ENCODE measurements at regions not wholly inside any gene's neighbourhood (a gene's known extent, or its start where the extent isn't known, plus 50 kb on each side); places are given as distances from the start of the nearest gene placed in this dataset.
A peak's percentile ranks its signal among the peaks of the same experiment; 100 is the strongest.

DNA sequence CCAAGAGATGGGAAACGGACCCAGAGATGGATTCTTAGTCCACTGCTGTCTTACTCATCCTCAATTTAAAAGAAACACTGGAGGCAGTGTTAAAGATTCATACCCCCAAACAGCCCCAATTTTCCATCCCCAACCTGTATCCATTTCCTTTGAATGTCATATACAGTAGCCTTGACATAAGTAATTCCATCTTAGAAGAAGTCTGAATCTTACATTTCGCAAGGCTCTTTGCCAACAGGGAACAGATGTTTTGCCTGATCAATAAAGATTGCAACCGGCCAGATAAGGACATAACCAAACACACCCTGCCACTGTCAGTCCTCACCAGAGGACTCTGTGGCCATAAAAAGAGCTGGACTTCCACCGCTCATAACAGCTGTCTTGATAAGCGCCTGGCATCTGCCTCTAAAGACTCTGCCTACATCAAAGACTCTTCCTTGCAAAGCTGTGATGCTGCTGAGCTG lies 59.0 kb upstream of the MED9 start:
- no peak for DNase-seq (ENCODE audit: low read depth)

DNA sequence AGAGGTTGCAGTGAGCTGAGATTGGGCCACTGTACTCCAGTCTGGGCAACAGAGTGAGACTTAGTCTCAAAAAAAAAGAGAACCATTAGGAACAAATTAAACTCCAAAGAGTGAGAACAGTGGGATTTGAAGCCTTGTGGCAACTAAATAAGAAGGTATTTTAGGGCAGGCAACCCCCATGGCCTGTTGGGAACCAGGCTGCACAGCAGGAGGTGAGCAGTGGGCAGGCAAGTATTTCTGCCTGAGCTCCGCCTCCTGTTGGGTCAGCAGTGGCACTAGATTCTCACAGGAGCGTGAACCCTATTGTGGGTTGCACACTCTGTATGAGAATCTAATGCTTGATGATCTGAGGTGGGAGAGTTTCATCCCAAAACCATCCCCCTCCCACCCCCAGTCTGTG lies 57.6 kb upstream of the MED9 start:
- no peak for DNase-seq (ENCODE audit: low read depth)

DNA sequence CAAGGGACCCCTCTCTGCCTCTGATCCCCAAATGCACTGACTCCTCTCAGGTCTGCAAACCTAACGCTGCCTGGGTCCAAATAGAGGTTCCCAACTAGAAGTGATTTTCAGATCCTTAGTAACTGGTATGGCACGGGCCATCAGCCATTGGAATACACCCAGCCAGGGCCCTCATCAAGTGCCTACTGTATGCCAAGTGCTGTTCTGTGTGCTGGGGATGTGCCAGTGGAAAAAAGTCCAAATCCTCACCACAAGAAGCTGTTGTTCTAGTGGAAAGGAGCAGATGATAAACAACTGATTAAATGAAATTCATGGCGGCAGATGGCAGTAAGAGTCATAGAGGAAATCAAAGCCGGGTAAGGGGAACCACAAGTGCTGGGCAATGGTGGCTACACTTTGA lies 57.2 kb upstream of the MED9 start:
- no peak for DNase-seq (ENCODE audit: low read depth)

DNA sequence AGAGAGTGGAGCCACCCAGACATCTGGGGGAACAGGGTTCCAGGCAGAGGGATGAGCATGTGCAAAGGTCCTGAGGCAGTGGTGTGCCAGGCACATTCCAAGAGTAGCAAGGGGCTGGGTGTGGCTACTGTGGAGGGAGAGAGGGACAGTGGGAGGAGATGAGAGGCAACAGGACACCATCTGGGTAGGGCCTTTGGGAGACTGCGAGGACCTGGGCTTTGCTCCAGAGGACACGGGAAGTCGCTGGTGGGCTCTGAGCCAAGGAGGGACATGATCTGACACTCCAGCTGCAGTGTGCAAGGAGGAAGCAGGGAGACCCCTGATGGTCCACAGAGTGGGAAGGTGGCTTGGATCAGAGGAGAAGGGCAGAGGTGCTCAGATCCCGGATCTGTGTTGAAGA lies 56.7 kb upstream of the MED9 start:
- peak; percentile 35 for DNase-seq (ENCODE audit: low read depth)

DNA sequence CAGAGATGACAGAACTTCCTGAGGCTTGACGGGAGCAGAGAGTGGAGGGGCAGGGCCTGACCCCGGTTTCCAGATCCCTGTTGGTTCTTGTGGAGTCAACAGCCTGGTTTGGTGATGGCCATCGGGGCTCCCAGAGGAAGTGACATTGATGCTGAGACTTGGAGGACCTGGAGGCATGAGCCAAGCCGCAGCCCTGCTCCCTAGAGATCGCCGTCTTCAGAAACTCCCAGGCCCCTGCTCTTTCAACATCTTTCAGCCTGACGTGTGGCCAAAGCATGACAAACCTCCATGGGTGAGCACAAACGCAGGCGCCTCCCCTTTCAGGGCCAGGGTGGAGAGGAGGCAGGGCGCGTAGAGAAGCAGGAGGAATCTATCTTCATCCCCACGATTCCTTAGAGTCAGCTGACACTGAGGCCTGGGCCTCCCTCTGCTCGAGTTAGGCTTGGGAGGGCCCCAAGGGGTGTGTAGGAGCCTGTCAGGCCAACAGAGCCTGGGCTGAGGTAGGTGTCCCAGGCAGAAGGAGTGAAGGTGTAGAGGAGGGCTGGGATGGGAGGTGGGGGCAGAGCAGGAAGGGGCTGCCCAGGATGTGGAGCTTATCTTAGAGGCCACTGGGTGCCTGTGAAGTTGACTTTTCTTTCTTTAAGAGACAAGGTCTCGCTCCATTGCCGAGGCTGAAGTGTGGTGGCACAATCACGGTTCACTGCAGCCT lies 56.1 kb upstream of the MED9 start:
- no peak for DNase-seq (ENCODE audit: low read depth)

DNA sequence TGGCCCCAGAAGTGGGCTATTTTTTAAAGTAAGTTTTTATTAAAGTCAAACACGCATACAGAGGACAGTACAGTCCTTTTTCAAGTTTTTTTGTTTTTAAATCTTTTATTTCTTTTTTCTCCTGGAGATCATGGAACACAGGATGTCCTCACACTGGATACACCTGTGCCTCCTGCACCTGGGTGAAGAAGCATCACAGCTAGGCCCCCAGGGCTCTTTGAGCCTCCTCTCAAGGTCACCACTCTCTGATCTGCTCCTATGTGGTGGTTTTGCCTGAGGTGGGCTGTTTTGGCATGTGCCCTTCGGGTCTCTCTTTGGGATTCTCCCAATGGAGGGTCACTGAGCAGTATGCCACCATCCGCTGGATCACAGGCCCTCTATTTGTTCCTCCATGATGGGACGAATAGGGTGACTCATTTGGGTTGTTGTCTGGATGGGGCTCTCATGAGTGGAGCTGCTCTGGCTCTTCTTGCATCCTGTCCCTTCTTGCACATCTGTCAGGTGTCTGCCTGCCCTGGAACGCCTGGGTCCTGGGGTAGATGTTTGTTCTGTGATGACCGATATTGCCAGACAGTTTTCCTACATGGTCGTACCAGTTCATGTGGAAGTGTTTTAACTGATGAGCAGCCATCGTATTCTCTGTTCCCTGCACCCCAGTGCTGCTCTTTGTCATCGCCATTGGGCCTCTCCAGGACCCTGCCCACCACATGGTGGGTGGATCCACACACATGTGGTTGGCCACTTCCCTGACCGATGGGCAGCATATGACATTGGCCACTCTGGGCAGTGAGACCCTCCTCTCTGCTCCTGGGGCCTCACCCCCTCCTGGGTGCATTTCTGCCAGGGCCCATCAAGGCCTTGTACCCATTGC lies 55.2 kb upstream of the MED9 start:
- no peak for DNase-seq (ENCODE audit: low read depth)

DNA sequence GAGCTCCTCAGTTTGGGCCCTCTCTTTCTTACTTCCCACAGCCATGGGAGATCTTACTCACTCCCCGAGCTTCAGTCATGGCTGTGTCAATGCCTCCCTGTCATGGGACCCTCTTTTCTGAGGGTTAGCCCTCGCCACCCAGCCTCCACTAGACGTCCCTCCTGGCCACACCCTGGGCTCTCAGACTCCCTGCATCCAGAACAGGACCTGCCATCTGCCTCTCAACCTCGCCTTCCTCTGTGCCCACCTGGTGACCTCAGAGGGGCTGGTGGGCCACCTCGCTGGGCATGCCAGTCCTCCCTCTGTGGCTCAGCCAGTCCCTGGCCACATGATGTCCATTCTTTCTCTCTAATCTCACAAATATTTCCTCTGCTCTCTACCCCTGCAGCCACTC lies 54.6 kb upstream of the MED9 start:
- DNase-seq (ENCODE audit: low read depth), result no peak

DNA sequence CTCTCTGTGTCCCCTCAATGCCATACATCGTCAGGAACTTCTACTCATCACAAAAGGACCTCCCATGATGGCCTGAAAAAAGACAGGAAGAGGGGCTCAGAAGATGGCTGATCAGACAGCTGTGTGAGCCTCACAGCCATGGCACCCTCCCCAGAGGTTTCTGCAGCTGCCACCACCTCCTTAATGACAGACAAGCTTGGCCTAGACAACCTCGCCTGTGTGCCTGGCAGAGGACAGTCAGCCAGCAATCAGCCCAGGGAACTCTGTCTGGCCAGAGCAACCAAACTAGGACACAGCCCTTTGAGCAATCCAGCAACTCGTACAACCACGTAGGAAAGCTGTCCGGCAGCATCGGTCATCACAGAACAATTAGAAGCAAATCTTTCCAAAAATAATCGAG lies 54.2 kb upstream of the MED9 start:
- DNase-seq (ENCODE audit: low read depth), result no peak

DNA sequence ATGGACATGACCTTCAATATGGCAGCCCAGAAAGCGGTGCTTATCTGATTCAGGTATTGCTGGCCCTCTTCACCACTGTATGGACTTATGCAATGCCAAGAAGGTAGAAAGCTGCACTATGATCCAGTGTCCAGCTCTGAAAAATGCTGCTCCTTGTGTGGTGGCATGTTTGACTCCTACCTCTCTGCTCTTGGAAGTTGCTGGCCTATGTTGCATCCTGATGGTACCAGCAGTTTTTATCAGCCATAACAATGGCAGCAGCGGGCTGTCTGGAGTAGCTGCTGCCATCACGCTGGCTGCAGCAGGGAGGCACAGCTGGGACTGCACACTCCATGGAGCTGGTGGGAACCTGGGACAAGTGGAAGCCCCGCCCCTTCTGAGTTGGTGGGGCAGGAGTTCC lies 53.1 kb upstream of the MED9 start:
- no peak for DNase-seq (ENCODE audit: low read depth)

DNA sequence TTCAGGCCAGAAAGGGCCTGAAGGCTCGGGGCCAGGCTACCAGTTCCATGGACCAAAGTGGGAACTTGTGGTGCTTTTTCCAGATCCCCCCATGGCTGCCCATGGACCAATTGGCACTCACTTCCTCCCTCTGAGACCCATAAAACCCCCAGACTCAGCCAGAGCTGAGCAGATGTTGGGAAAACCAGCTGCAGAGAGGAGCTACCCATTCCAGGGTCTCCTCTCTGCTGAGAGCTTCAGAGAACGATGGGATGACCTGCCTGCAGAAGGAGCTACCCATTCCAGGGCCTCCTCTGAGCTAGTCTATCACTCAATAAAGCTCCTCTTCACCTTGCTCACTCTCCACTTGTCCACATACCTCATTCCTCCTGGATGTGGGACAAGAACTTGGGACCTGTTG lies 52.2 kb upstream of the MED9 start:
- no peak for DNase-seq (ENCODE audit: low read depth)

DNA sequence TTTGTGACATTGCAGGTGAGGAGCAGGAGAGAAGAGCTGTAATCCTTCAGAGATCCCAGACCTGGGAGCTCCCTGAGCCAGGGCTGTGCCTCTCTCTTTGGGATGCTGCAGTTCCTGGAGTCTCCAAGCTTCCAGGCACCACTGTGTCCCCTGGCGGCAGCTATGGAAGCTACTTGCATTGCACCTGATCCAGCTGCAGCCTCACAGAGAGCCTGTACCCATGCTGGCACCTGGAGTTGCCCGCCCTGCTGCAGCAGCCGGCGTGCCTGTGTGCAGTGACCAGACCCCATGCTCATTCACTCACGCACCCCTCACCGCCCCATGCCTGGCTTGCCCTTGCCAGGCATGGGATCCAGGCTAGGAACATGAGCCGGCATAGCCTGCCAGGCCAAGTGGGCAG lies 51.8 kb upstream of the MED9 start:
- DNase-seq (ENCODE audit: low read depth), result no peak

DNA sequence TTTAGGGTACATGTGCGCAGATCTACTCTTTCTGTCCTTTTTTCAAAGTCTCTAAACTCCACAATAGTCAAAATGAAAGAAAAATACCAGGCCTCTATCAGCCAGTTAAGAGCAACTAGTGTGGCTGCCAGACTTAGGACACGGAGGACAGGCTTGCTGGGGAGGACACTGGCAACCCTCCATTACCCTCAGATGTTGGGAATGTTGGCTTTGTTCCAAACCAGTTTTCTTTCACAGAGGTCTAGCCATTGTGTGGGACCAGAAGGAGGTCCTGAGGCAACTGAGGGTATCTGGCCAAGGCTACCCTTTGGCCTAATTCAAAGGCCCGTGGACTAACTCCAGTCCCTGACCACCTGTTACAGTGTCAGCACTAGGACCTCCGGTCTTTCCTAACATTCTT lies 51.2 kb upstream of the MED9 start:
- peak; percentile 61 for DNase-seq (ENCODE audit: low read depth)

DNA sequence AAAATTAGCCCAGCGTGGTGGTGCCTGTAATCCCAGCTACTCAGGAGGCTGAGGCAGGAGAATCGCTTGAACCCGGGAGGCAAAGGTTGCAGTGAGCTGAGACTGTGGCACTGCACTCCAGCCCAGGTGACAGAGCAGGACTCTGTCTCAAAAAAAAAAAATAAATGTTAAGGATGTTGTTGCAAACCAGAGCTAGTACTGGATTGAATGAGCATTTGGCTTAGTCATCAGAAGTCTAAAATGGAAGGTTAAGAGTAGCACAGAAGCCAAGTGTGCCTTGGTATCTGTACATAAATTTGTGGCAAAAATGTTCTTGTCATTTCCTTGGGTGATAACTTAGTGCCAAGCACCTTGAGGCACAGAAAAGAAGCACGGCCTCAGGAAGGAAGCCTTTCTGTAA lies 50.6 kb upstream of the MED9 start:
- no peak for DNase-seq (ENCODE audit: low read depth)
